Left forelimb (tissue), 1 donor: ENCODE measurements at regions not wholly inside any gene's neighbourhood (a gene's known extent, or its start where the extent isn't known, plus 50 kb on each side); places are given as distances from the start of the nearest gene placed in this dataset.

Source experiments
- DNase-seq: peaks from one replicate; pipeline ENCODE4 v3.0.0-alpha.2; 2018; ENCODE audit warnings: low spot score

- DNase-seq = no peak
These were observed 97.6 kb downstream of the TM2D1 start for GRCh38 chr1:61627365-61627764.

- no peak for DNase-seq
These were observed 98.1 kb downstream of the TM2D1 start for GRCh38 chr1:61626816-61627215.

- DNase-seq = no peak
These were observed 101.1 kb downstream of the TM2D1 start for GRCh38 chr1:61623852-61624251.

- no peak for DNase-seq
These were observed 104.4 kb downstream of the TM2D1 start for GRCh38 chr1:61620536-61620935.

- no peak for DNase-seq
These were observed 106.2 kb downstream of the TM2D1 start for GRCh38 chr1:61618755-61619154.

- no peak for DNase-seq
These were observed 106.7 kb downstream of the TM2D1 start for GRCh38 chr1:61618193-61618592.

GRCh38 chr1:61616830-61617229 is 108.1 kb downstream of the TM2D1 start:
- no peak for DNase-seq

GRCh38 chr1:61612602-61613001 is 112.3 kb downstream of the TM2D1 start:
- no peak for DNase-seq

- DNase-seq = no peak
These were observed 115.9 kb downstream of the TM2D1 start for GRCh38 chr1:61609040-61609439.

- DNase-seq = no peak
These were observed 117.5 kb downstream of the TM2D1 start for GRCh38 chr1:61607448-61607847.

- DNase-seq = no peak
These were observed 118.3 kb downstream of the TM2D1 start for GRCh38 chr1:61606448-61607312.

- DNase-seq = no peak
These were observed 119.2 kb downstream of the TM2D1 start for GRCh38 chr1:61605607-61606321.

- no peak for DNase-seq
These were observed 120.3 kb downstream of the TM2D1 start for GRCh38 chr1:61604684-61605083.

- no peak for DNase-seq
These were observed 120.7 kb downstream of the TM2D1 start for GRCh38 chr1:61604261-61604660.

GRCh38 chr1:61602663-61603062 is 122.3 kb downstream of the TM2D1 start:
- no peak for DNase-seq

GRCh38 chr1:61597601-61598000 is 127.3 kb downstream of the TM2D1 start:
- no peak for DNase-seq

GRCh38 chr1:61593331-61593730 is 131.6 kb downstream of the TM2D1 start:
- no peak for DNase-seq

GRCh38 chr1:61591351-61591750 is 133.6 kb downstream of the TM2D1 start:
- DNase-seq = no peak

GRCh38 chr1:61588736-61589672 is 135.9 kb downstream of the TM2D1 start:
- DNase-seq = peak; percentile 71

GRCh38 chr1:61585714-61586113 is 139.2 kb downstream of the TM2D1 start:
- no peak for DNase-seq

GRCh38 chr1:61583703-61584102 is 141.2 kb downstream of the TM2D1 start:
- DNase-seq = no peak

GRCh38 chr1:61581251-61581650 is 143.7 kb downstream of the TM2D1 start:
- DNase-seq = no peak
